AG04449 (cell line): ENCODE measurements at regions not wholly inside any gene's neighbourhood (a gene's known extent, or its start where the extent isn't known, plus 50 kb on each side); places are given as distances from the start of the nearest gene placed in this dataset.

Experiments used
- CTCF ChIA-PET: fragments of 350-600 bp; formaldehyde crosslinking; extraction: SDS; loops from one replicate; lab custom pipeline; 2021; ENCODE audit warnings: antibody characterized with exemption; lab: Yijun Ruan, JAX
- POLR2A ChIA-PET: fragments of 400-600, 350-600 bp; formaldehyde crosslinking; extraction: SDS; loops from one replicate; lab custom pipeline; 2020; ENCODE audit warnings: antibody characterized with exemption, inconsistent platforms; lab: Yijun Ruan, JAX
- DNase-seq: peaks from one replicate; pipeline ENCODE4 v3.0.0-alpha.2; 2010; ENCODE audit warnings: low read depth, low spot score
- H3K4me3 ChIP-seq: 2 replicates; pipeline ENCODE4 v1.5.1; 2011; ENCODE audit warnings: low read depth, mild to moderate bottlenecking, control low read depth, low read length
- CTCF ChIP-seq: IDR thresholded peaks from one replicate; pipeline ENCODE4 v1.5.1; 2011; ENCODE audit warnings: mild to moderate bottlenecking, moderate library complexity, low read length, control low read depth, inconsistent platforms; ENCODE audit not compliant: insufficient read depth; ENCODE audit errors: missing control alignments

GRCh38 chr1:96926176-96926575 is 204.6 kb downstream of the PTBP2 start:
- CTCF ChIA-PET: no interaction called here

GRCh38 chr1:96927125-96927524 is 205.5 kb downstream of the PTBP2 start:
- H3K4me3 ChIP-seq: no peak overlapping the region
- ChIA-PET POLR2A (no interaction called here), CTCF (no interaction called here)
- TF ChIP-seq CTCF: no peak
- no peak for DNase-seq

More at GRCh38 chr1:96926176-96926575, 204.6 kb downstream of the PTBP2 start:
- POLR2A ChIA-PET: no interaction called here
- no peak for TF ChIP-seq CTCF
- DNase-seq: no peak
- no peak overlapping the region for H3K4me3 ChIP-seq

- no peak overlapping the region for H3K4me3 ChIP-seq
- ChIA-PET POLR2A (no interaction called here), CTCF (no interaction called here)
- no peak for TF ChIP-seq CTCF
- DNase-seq: no peak
Measured at GRCh38 chr1:96931136-96931535, 209.6 kb downstream of the PTBP2 start.

- TF ChIP-seq CTCF: no peak
- POLR2A ChIA-PET: no interaction called here
- no peak for DNase-seq
- no peak overlapping the region for H3K4me3 ChIP-seq
- CTCF ChIA-PET: no interaction called here
Measured at GRCh38 chr1:96934282-96934681, 212.7 kb downstream of the PTBP2 start.

- POLR2A ChIA-PET: no interaction called here
Measured at GRCh38 chr1:96944432-96945092, 223.0 kb downstream of the PTBP2 start.

More at GRCh38 chr1:96944432-96945092, 223.0 kb downstream of the PTBP2 start:
- H3K4me3 ChIP-seq: no peak overlapping the region
- DNase-seq: no peak
- no peak for TF ChIP-seq CTCF
- CTCF ChIA-PET: interaction anchor here (1.7 to 2.7 kb wide), 2 partner anchors 20 to 22 kb away, joined by 3 to 9 read pairs; no protein-coding TSS in a partner anchor
